ENCODE measurements at regions not wholly inside any gene's neighbourhood (a gene's known extent, or its start where the extent isn't known, plus 50 kb on each side); places are given as distances from the start of the nearest gene placed in this dataset.

DNA sequence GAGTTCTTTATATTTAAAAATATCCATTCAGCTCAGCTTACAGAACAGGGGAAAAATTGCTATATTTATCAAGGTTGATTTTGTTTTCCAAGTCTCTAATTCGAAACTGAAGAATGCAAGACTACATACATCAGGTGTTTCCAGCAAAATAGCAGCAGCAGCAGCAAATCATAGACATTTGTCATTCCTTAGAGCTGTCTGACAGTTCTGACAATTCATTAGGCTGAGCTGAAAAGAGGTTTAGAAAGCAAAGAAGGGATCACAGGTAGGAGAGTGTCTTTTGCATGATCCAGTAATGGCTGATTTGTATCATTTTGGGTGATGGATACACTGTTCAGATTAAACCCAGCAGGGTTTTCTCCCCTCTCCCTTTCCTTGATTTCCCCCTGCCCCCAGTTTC lies 545.7 kb downstream of the MCTP2 start:
- DNase-seq = no peak

GRCh38 chr15:94778840-94779239 lies 547.5 kb downstream of the MCTP2 start:
- DNase-seq = no peak

GRCh38 chr15:94780166-94780565 lies 548.8 kb downstream of the MCTP2 start:
- DNase-seq = no peak

GRCh38 chr15:94785091-94785490 lies 553.7 kb downstream of the MCTP2 start:
- no peak for DNase-seq

- no peak for DNase-seq
Observed at GRCh38 chr15:94791008-94791407, 559.6 kb downstream of the MCTP2 start.

DNA sequence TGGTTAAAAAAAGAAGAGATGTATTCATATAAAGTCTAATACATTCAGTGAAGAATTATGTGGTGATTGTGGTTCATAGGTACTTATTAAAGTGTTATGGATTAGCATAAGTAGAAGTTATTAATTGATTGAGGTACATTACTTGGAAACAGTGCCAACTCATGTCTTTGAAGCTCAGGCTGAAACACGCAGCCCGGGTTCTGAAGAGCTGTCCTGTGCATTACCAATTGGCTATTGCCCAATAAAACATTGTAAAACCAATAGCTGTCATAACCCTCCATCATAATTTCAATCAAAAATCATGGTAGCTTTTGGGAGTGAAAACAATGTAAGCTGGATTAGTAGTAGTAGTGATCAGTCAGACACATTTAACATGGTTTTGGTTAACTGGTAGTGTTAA lies 560.1 kb downstream of the MCTP2 start:
- DNase-seq = no peak

GRCh38 chr15:94792196-94792595 lies 560.8 kb downstream of the MCTP2 start:
- DNase-seq = no peak

DNA sequence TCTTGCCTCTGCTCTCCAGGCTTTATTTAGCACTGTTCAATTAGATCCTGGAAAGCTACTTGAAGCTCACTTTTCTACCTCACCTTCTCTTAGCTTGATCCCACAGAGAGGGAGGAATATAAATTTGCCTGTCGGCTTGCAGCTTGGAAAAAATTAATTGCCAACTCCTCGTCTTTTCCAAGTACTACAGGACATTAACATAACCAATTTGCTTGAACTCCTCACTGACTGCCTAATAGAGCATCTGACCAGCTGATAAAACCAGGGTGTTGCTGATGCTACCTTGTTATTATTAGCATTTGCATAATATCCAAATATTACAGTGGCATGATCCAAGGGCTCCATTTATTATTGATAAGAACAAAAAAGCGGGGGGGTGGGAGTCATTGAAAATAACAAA lies 561.8 kb downstream of the MCTP2 start:
- no peak for DNase-seq

GRCh38 chr15:94793641-94794040 lies 562.3 kb downstream of the MCTP2 start:
- no peak for DNase-seq

- DNase-seq = no peak
Observed at GRCh38 chr15:94804613-94805012, 573.3 kb downstream of the MCTP2 start.

DNA sequence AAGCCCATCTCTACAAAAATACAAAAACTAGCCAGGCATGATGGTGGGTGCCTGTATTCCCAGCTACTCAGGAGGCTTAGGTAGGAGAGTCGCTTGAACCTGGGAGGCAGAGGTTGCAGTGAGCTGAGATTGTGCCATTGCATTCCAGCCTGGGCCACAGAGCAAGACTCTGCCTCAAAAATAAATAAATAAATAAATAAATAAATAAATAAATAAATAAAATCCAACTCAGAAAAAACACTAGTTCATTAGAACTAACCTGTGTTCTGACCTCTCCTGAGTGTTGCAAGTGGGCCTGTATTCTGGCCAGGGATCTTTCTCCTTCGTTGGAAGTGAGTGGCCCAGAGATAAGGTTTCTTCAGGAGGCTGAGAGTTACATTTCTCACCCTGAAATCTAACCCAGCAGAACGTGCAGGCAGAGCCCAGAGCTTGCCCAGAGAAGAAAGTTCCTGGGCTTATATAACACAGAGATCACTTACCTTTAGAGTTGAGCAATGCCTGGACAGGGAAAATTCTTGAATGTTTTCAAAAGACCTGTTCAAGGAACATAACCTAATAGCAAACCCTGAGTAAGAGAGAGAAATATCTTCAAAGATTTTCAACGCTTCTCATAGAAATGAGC lies 583.9 kb downstream of the MCTP2 start:
- DNase-seq = no peak

DNA sequence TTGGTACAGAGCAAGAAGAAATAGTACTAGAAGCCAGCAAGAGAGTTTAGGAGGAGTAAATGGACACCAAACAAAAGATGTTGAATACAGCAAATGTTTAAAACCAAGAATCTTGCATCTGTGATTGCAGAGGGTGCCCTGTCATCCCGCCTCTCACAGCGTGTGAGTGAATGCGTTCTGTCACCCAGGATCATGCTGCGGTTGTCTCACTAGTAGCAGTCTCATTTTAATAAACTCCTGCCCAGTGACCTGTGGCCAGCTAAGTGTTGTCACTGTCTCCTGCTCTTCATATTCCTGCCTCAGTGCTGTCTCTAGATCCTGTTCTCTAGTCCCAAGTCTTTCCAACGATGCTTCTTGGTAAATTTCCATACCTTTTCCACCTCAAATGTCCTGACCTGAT lies 584.6 kb downstream of the MCTP2 start:
- no peak for DNase-seq

DNA sequence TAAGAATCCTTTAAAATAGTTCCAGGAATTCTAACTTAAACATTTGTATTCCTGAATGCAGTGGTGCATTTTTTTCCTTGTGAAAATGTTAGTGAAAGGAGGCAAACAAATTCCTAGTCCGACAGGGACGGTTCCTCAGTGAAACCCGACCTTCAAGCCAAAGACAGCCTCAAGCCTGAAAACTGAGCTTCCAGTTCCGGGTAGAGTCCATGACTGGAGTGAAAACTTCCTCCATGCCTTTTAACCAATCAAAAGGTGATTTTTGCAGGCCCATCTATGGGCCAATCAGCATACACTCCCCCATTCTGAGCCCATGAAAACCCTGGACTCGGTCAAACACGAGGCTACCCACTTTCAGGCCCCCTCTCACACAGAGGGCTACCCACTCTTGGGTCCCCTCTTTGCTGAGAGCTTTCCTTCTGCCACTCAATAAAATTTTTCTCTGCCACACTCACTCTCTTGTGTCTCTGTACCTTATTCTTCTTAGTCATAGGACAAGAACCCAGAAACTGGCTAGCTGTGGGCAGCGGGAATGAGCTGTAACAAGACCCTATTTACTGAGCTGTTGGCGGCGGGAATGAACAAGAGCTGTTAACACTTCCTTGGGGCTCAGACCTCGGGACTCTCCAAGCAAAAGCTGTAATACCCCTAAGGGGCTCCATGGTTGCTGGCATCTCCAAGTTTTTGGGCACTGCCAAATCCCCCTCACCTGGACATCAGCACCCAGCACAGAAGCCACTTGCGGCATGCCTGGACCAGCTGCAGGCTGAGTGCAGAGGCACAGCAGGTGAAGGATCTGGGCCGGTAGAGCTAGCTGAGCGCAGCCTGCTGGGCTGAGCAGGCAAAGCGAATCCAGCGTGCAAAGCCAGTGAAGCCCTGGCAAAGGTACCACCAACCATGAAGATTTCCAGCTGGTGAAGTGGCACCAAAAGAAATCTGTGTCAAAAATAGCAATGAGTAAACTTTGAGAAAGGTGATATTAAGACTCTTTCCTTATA lies 598.8 kb downstream of the MCTP2 start:
- no peak for DNase-seq

GRCh38 chr15:94834000-94834399 lies 602.6 kb downstream of the MCTP2 start:
- DNase-seq = no peak

DNA sequence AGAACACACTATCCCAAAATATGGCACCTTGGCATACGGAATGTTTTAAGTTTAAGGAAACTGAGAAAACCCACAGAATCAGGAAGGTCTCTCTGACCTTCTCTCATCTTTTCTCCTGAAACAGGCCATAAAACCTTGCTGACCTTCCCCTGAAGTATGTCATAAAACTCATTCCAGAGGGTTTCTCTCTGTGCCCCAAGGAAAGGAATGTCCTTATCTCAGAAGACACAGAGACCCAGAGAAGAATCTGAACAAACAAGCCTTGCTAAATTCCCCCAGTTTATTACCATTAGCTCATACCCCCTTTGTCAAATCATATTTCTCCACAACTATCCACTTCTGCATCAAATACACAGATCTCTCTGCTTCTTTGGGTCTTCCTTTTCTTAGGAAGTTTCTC lies 603.1 kb downstream of the MCTP2 start:
- DNase-seq = no peak

- DNase-seq = no peak
Observed at GRCh38 chr15:94838281-94838680, 606.9 kb downstream of the MCTP2 start.

DNA sequence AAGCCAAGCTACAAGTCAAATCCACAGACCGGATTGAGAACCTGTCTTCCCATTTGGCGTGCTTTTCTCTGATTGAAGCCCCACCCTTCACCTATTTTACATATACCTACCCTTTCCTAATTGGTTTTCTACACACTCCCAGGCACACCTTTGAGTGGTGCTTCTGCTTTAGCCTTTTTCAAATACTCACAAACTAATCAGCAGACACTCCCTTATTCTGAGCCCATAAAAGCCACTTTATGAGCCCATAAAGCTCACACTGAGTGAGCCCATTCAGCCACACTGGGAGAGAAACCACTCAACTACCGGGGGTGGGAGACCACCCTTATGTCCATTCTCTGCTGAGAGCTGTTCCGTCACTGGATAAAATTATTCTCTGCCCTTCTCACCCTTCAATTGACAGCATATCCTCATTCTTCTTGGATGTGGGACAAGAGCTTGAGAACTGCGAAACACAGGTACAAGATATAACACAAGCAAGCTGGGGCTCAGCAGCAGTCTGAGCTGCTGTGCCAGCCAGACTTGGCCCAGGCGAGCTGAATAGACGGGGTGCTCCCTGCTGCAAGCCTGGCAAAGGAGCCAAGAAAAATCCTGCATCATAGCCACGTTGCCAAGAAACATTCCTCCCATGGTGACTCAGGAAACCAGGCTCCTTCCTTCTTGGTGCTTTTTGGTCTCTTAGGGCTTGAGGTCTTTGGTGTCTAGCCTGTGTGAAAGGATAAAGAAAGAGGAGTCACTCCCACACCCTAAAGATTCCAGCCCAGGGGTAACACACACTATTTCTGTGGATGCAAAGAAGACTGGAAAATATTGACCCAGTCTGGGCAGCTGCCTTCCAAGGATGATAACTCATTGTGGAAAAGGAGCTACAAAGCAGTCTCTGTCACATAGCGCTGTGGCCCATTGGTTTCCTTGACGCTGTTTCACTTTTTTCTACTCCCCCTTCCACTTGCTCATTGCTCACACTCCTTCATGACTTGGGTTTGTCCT lies 609.7 kb downstream of the MCTP2 start:
- DNase-seq = no peak

- no peak for DNase-seq
Observed at GRCh38 chr15:94843060-94843459, 611.7 kb downstream of the MCTP2 start.

GRCh38 chr15:94844198-94844537 lies 612.8 kb downstream of the MCTP2 start:
- no peak for DNase-seq

DNA sequence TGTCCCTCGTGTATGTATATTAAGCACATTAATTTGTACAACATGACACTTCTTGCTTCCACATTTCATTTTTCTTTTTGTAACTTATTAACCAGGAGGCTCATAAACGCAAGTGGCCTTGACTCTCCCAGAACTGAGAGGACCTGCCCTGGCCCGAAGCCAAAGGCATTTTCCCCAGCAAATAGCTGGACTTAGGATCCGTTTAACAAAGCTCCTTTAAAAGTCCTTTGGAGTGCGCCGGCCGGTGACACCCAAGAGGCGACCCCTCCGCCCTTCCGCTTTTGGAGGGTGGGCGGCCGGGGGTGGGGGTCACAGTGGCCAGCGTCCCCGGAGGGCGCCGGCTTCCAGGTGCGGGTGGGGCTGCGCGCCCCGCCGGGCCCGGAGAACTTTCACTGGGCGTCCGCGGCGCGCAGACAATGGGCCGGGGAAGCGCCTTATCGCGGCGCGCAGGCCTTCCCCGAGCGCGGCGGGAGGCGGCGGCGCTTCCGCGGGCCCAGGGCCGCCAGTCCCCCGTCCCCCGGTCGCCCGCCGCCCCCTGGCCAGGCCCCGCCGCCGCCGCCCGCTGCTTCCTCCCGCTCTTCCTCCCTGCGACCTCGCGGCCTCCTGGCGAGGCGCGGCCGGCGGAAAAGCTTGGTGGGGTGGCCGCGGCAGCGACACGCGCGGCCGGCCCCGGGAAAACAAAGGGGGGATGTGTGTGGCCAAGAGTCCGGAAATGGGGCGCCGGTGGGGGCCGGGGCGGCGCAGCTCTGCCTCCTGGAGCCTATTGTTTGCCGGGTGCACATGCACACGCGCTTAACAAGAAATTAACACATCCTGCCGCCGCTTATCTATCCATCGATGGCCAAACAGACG lies 613.4 kb downstream of the MCTP2 start:
- no peak for DNase-seq

DNA sequence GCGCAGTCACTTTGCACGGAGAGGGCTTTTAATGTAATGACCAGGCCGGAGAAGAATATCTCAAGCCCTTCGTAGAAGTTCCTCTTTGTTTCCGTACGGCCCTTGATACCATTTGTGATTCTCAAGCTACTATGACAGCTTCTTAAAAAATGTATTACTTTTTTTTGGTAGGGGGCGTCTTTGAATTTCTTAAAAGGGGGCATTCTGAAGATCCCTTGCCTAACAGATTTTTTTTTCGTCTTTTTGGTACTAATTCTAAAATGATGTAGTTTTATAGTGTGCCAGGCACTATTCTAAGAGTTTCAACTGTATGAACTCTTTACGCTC lies 614.0 kb downstream of the MCTP2 start:
- no peak for DNase-seq

DNA sequence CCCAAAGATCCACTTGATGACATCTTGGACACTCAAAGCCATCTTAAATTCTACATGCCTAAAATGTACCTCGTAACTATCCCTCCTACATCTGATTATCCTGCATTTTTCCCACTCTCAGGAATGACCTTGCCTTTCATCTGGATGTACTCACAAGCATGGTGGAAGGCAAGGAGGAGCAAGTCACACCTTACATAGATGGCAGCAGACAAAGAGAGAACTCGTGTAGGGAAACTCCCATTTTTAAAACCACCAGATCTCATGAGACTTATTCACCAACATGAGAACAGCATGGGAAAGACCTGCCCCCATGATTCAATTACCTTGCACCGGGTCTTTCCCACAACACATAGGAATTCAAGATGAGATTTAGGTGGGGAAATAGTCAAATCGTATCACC lies 616.0 kb downstream of the MCTP2 start:
- no peak for DNase-seq

Data from stimulated activated CD4-positive, alpha-beta T cell treated with anti-CD3 and anti-CD28 coated beads, Interleukin-4, amount 100 ng/mL, for 4 hours (primary cell).